Retina (tissue), 1 donor: ENCODE measurements at regions not wholly inside any gene's neighbourhood (a gene's known extent, or its start where the extent isn't known, plus 50 kb on each side); places are given as distances from the start of the nearest gene placed in this dataset.
"Not testable (repeated sequence)": the region's sequence is repeated elsewhere in the genome, so short reads cannot be mapped to it uniquely, and the experiment has no call there.

ENCODE experiments used
- DNase-seq: peaks from one replicate; pipeline ENCODE4 v3.0.0-alpha.2; 2016

- not testable (repeated sequence) for DNase-seq
Measured at GRCh38 chr10:109809954-109810353, 113.4 kb downstream of the XPNPEP1 start.

DNA sequence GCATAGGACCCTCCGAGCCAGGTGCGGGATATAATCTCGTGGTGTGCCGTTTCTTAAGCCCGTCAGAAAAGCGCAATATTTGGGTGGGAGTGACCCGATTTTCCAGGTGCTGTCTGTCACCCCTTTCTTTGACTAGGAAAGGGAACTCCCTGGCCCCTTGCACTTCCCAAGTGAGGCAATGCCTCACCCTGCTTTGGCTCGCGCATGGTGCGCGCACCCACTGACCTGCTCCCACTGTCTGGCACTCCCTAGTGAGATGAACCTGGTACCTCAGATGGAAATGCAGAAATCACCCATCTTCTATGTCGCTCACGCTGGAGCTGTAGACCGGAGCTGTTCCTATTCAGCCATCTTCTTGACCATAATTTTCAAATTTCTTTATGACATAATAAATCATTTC lies 122.1 kb downstream of the XPNPEP1 start:
- not testable (repeated sequence) for DNase-seq

DNA sequence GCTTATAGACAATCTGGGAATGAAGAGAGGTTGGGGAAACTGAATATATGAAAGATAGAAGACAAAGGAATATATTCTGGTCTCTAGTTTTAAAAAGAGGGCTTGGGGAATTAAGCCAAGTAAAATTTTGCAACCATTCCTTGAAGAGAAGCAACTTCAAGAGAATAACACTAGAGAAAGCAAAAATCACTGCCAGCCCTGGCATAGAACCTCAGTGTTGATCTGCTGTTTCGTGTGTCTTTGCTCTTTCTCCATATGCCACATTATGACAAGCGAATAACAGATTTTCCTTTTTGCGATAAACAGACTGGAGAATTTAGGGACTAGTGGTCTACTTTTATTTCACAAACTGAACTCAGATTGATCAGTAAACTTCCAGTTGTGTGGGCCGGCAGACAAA lies 132.7 kb downstream of the XPNPEP1 start:
- no peak for DNase-seq

DNA sequence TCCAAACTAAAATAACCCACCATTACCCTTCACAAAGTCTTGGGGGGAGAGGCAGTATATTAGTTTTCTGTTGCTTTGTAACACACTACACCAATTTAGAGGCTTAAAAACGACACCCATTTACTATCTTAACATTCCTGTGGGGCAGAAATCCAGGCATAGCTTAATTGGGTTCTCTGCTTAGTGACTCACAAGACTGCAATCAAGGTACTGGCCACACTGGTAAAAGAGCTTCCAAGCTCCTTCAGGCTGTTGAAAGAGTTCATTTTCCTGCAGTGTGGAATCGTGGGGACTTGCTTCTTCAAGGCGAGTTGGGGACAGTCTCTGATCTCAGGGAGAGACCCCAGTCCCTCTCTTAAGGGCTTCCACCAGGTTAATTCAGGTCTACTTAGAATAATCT lies 139.1 kb downstream of the XPNPEP1 start:
- no peak for DNase-seq

DNA sequence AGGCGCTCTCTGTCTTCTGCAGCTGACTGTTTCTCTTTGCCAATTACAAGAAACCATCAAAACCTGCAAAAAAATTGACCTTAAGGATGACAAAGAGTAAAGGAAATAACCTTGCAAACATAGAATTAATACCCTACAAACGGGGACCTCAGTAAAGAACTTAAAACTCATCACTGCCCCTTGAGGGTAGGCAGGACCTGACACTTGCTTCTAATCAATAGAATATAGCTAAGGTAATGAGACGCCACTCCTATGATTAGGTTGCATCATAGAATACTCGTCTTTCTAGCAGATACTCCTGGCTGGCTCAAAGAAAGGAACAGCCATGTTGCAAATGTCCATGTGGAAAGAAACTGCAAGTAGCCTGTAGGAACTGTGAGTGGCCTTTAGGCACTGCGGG lies 140.0 kb downstream of the XPNPEP1 start:
- no peak for DNase-seq

GRCh38 chr10:109780997-109781396 lies 142.3 kb downstream of the XPNPEP1 start:
- no peak for DNase-seq

- no peak for DNase-seq
Measured at GRCh38 chr10:109778993-109779392, 144.3 kb downstream of the XPNPEP1 start.

GRCh38 chr10:109774121-109774440 lies 149.2 kb downstream of the XPNPEP1 start:
- no peak for DNase-seq

DNA sequence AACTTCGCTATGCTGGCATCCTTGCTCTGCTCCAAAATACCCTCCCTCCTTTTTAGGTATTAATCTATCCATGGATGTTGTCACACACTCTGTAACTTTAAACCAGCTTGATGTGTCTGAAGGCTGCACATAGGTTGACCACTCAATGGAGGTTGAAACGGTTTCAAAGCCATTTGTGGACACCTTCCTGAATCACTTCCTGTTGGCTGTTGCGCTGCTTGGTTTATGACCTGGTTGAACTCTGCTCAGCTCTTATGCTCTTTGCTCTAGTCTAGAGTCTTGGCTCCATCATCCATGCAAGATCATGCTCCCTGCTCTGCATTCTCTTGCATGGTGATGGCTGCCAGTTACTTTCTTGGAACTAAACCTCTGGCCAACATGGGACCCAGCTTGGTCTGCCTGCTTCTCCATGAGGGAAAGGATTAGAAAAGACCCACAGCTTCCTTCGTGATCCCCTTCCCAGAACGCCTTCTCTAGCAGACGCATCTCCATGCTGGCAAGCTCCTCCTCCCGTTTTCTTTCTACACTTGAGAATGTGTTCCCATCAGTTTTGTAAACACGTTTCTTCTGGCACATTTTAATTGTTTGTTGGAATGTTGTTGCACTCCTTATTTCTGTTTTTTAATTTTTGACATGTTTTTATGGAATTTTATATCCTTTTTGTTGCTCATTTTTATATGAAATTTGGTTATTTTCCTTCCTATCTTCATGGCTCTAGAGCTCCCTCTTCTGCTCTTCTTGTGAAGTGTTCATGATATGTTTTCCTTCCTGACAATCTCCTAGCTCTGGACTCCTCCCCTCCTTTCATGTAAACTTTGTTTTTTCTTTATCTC lies 149.8 kb downstream of the XPNPEP1 start:
- peak; percentile 33 for DNase-seq

DNA sequence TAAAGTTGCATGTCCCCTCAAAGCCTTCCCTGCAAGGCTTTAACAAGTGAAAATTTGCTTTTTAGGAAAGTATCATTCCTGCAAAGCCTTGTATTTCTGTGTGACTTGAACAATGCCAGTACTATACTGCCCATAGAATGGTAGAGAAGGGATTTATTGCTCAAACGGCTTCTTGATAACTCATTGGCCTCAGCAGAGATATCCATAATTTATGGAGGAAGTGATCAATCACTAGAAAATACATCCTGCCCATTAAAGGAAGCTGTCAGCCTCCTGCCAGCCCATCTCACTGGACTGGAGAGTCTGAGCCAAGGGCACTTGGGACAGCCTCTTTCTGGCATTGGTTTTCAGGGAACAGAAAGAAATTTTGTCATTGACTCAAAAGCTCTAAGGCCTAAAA lies 152.6 kb downstream of the XPNPEP1 start:
- no peak for DNase-seq

- no peak for DNase-seq
Measured at GRCh38 chr10:109769966-109770365, 153.3 kb downstream of the XPNPEP1 start.

GRCh38 chr10:109765838-109766237 lies 157.5 kb downstream of the XPNPEP1 start:
- DNase-seq = no peak

GRCh38 chr10:109762555-109762954 lies 160.8 kb downstream of the XPNPEP1 start:
- DNase-seq = no peak

- not testable (repeated sequence) for DNase-seq
Measured at GRCh38 chr10:109757670-109758069, 165.6 kb downstream of the XPNPEP1 start.

DNA sequence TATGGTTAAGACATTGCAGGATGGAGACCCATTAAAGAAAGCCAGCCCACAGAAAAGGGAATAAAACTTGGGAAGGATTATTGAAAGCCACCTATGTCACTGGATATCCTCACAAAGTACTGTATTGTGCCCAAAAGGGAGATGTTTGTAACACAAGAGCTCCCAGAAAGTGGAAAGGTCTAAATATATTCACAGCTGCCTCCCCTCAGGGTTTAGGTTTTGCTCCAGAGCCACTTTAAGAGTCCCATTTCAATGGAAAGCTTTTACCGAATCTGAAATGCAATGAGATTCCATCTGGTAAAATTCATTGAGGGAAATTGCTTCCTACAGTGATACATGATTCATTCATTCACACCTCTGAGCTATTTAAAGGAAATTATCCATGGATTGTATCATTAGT lies 176.4 kb downstream of the XPNPEP1 start:
- no peak for DNase-seq

DNA sequence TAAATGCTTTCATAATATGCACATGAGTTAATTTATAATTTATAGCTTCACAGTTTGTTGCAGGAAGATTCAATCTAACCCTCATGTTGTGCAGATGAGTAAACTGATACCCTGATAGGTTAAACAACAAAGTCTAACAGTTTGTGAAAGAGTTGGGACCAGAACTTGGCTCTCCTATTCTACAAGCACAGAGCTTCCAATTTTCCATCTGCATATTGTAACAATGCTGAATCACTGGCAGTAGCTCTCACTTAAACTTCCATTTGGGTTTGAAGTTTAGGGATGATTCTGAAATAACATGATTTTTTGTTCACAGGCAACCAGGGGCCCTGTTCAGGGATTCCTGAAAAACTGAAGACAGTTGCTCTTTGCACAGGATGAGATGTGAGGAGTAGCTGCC lies 179.3 kb downstream of the XPNPEP1 start:
- no peak for DNase-seq

- DNase-seq = no peak
Measured at GRCh38 chr10:109743574-109743973, 179.7 kb downstream of the XPNPEP1 start.

GRCh38 chr10:109743146-109743545 lies 180.2 kb downstream of the XPNPEP1 start:
- DNase-seq = no peak

- DNase-seq = no peak
Measured at GRCh38 chr10:109741712-109742111, 181.6 kb downstream of the XPNPEP1 start.

DNA sequence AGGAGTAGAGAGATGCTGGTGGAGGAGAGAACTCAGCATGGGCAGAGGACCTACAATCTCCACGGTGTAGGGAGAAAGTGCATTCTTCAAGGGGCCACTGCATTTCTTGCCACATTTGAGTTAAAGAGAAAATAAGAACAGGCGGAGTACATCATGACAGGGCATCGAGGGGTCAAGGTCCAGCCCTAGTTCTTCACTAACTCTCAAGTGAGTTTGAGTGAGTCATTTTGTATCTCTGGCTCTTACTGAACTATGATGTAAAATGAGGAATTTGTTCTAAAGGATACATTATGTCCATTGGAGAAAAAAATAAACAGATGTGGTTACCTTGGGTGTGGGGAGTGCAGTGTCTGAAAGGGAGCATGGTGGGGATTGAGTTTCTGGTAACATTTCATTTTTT lies 182.9 kb downstream of the XPNPEP1 start:
- no peak for DNase-seq

GRCh38 chr10:109737626-109738025 lies 185.7 kb downstream of the XPNPEP1 start:
- no peak for DNase-seq

DNA sequence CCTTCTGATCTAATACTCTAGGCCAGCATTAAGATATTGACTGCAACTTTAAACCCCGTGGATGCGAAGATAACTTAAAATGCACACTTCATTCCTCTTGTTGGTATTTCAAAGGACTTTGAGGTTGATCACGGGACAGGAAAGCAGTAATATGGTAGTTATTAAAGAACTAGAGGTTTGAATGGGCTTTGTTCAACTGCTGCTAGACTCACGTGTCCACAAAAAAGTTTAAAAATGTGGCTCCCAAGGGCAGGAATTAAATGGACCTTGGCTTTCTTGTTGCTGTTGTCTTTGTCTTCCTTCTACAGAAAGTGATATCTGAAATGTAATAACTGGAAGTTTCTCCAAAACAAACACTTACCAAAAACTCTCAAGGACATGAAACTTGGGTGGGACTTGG lies 186.3 kb downstream of the XPNPEP1 start:
- DNase-seq = no peak

- DNase-seq = no peak
Measured at GRCh38 chr10:109735776-109736175, 187.5 kb downstream of the XPNPEP1 start.

- DNase-seq = no peak
Measured at GRCh38 chr10:109732254-109732965, 190.9 kb downstream of the XPNPEP1 start.

- DNase-seq = not testable (repeated sequence)
Measured at GRCh38 chr10:109729895-109730294, 193.4 kb downstream of the XPNPEP1 start.
